ENCODE measurements at regions not wholly inside any gene's neighbourhood (a gene's known extent, or its start where the extent isn't known, plus 50 kb on each side); places are given as distances from the start of the nearest gene placed in this dataset.
"Not testable (repeated sequence)": the region's sequence is repeated elsewhere in the genome, so short reads cannot be mapped to it uniquely, and the experiment has no call there.

GRCh38 chr2:76175295-76175694 is 464.6 kb upstream of the GCFC2 start:
- ATAC-seq (ENCODE audit: low FRiP score): no peak
- DNase-seq (ENCODE audit: low spot score): no peak

GRCh38 chr2:76174505-76174904 is 463.8 kb upstream of the GCFC2 start:
- no peak for DNase-seq (ENCODE audit: low spot score)
- no peak for TF ChIP-seq CTCF (IDR thresholded peaks at IDR 0.05)
- ATAC-seq (ENCODE audit: low FRiP score): no peak

More at GRCh38 chr2:76175295-76175694, 464.6 kb upstream of the GCFC2 start:
- no peak for TF ChIP-seq CTCF (IDR thresholded peaks at IDR 0.05)

GRCh38 chr2:76173206-76173605 is 462.5 kb upstream of the GCFC2 start:
- ATAC-seq (ENCODE audit: low FRiP score); DNase-seq (ENCODE audit: low spot score): not testable (repeated sequence)

- not testable (repeated sequence) for DNase-seq (ENCODE audit: low spot score); ATAC-seq (ENCODE audit: low FRiP score)
Observed at GRCh38 chr2:76172154-76172595, 461.5 kb upstream of the GCFC2 start.

GRCh38 chr2:76170856-76171255 is 460.1 kb upstream of the GCFC2 start:
- ATAC-seq (ENCODE audit: low FRiP score) (no peak), DNase-seq (ENCODE audit: low spot score) (no peak)
- no peak for TF ChIP-seq CTCF (IDR thresholded peaks at IDR 0.05)

- no peak for TF ChIP-seq CTCF (IDR thresholded peaks at IDR 0.05)
- ATAC-seq (ENCODE audit: low FRiP score): no peak
- no peak for DNase-seq (ENCODE audit: low spot score)
Observed at GRCh38 chr2:76170009-76170384, 459.3 kb upstream of the GCFC2 start.

- no peak for DNase-seq (ENCODE audit: low spot score)
- no peak for TF ChIP-seq CTCF (IDR thresholded peaks at IDR 0.05)
- ATAC-seq (ENCODE audit: low FRiP score): no peak
Observed at GRCh38 chr2:76169276-76170008, 458.7 kb upstream of the GCFC2 start.

- no peak for TF ChIP-seq CTCF (IDR thresholded peaks at IDR 0.05)
- DNase-seq (ENCODE audit: low spot score) (no peak), ATAC-seq (ENCODE audit: low FRiP score) (no peak)
Observed at GRCh38 chr2:76163860-76164259, 453.1 kb upstream of the GCFC2 start.

Data from omental fat pad (tissue), 3 donors.